GM18867 (cell line): ENCODE measurements at regions not wholly inside any gene's neighbourhood (a gene's known extent, or its start where the extent isn't known, plus 50 kb on each side); places are given as distances from the start of the nearest gene placed in this dataset.

Experiments
- ATAC-seq: cut with Tn5 transposase; IDR thresholded peaks from one replicate; pipeline ENCODE4 v1.9.1; 2021; ENCODE audit warnings: mild to moderate bottlenecking, moderate library complexity; ENCODE audit not compliant: unreplicated experiment

GRCh38 chr1:191134796-191135195, 657.1 kb upstream of the BRINP3 start:
- ATAC-seq = no peak

- no peak for ATAC-seq
Measured at GRCh38 chr1:191140038-191140437, 662.4 kb upstream of the BRINP3 start.

- ATAC-seq = peak; percentile 42
Measured at GRCh38 chr1:191142748-191143147, 665.1 kb upstream of the BRINP3 start.

- no peak for ATAC-seq
Measured at GRCh38 chr1:191145834-191146233, 668.2 kb upstream of the BRINP3 start.

GRCh38 chr1:191151321-191151807, 673.7 kb upstream of the BRINP3 start:
- no peak for ATAC-seq

- ATAC-seq = peak; percentile 40
Measured at GRCh38 chr1:191152776-191153175, 675.1 kb upstream of the BRINP3 start.

- no peak for ATAC-seq
Measured at GRCh38 chr1:191155178-191155577, 677.5 kb upstream of the BRINP3 start.

- no peak for ATAC-seq
Measured at GRCh38 chr1:191160837-191161236, 683.2 kb upstream of the BRINP3 start.

- no peak for ATAC-seq
Measured at GRCh38 chr1:191162762-191163161, 685.1 kb upstream of the BRINP3 start.

- no peak for ATAC-seq
Measured at GRCh38 chr1:191163621-191164020, 686.0 kb upstream of the BRINP3 start.

GRCh38 chr1:191174298-191174697, 696.6 kb upstream of the BRINP3 start:
- peak; percentile 99 for ATAC-seq

- no peak for ATAC-seq
Measured at GRCh38 chr1:191176131-191176530, 698.5 kb upstream of the BRINP3 start.

GRCh38 chr1:191206513-191207207, 729.0 kb upstream of the BRINP3 start:
- peak; percentile 45 for ATAC-seq

- no peak for ATAC-seq
Measured at GRCh38 chr1:191222206-191222605, 744.5 kb upstream of the BRINP3 start.

GRCh38 chr1:191240925-191241324, 763.3 kb upstream of the BRINP3 start:
- no peak for ATAC-seq

GRCh38 chr1:191255354-191256054, 777.8 kb upstream of the BRINP3 start:
- peak; percentile 73 for ATAC-seq

- no peak for ATAC-seq
Measured at GRCh38 chr1:191256917-191257316, 779.3 kb upstream of the BRINP3 start.

GRCh38 chr1:191260056-191260455, 782.4 kb upstream of the BRINP3 start:
- ATAC-seq = no peak

- no peak for ATAC-seq
Measured at GRCh38 chr1:191261111-191261510, 783.4 kb upstream of the BRINP3 start.

GRCh38 chr1:191279266-191279800, 801.7 kb upstream of the BRINP3 start:
- no peak for ATAC-seq

GRCh38 chr1:191284175-191284574, 806.5 kb upstream of the BRINP3 start:
- ATAC-seq = no peak

GRCh38 chr1:191290441-191290840, 812.8 kb upstream of the BRINP3 start:
- no peak for ATAC-seq
